IPS DF 6.9 (cell line): ENCODE measurements at regions not wholly inside any gene's neighbourhood (a gene's known extent, or its start where the extent isn't known, plus 50 kb on each side); places are given as distances from the start of the nearest gene placed in this dataset.
"Not testable (repeated sequence)": the region's sequence is repeated elsewhere in the genome, so short reads cannot be mapped to it uniquely, and the experiment has no call there.

Source experiments
- DNase-seq: peaks from one replicate; pipeline ENCODE4 v3.0.0-alpha.2; 2013; ENCODE audit warnings: low read depth, low spot score
- H3K27ac ChIP-seq: one replicate; pipeline ENCODE4 v1.5.1; 2013; ENCODE audit warnings: low read length, control low read depth
- H3K27me3 ChIP-seq: 2 replicates; pipeline ENCODE4 v1.6.1; 2013; ENCODE audit warnings: mild to moderate bottlenecking, low read length; ENCODE audit not compliant: control insufficient read depth, insufficient read depth
- H3K36me3 ChIP-seq: 2 replicates; pipeline ENCODE4 v1.6.1; 2013; ENCODE audit warnings: low read length; ENCODE audit not compliant: control insufficient read depth, insufficient read depth
- H3K4me1 ChIP-seq: 2 replicates; pipeline ENCODE4 v1.6.1; 2013; ENCODE audit warnings: low read length; ENCODE audit not compliant: control insufficient read depth, insufficient read depth
- H3K4me3 ChIP-seq: 2 replicates; pipeline ENCODE4 v1.5.1; 2013; ENCODE audit warnings: mild to moderate bottlenecking, low read length
- H3K9me3 ChIP-seq: 2 replicates; pipeline ENCODE4 v1.6.1; 2013; ENCODE audit warnings: low read length, inconsistent platforms; ENCODE audit not compliant: control insufficient read depth, insufficient read depth
- WGBS: extraction: QIAGEN DNeasy Blood & Tissue Kit; methylation state at CpG from one replicate; pipeline ENCODE4 v1.1.7; 2013; ENCODE audit warnings: mixed read lengths, missing lambda C conversion rate; ENCODE audit not compliant: insufficient read length, insufficient coverage; 5-methylcytosine and 5-hydroxymethylcytosine counted together

GRCh38 chr3:187850258-187850921 is 105.1 kb upstream of the BCL6 start:
- Histone ChIP-seq H3K4me3 (no peak overlapping the region), H3K9me3 (no peaks in the 10 kb centered on the region), H3K27ac (no peak overlapping the region), H3K4me1 (no peaks in the 10 kb centered on the region), H3K36me3 (no peaks in the 10 kb centered on the region), H3K27me3 (no peaks in the 10 kb centered on the region)
- no peak for DNase-seq
- no CpG with 5 or more reads among the region's 4 CpGs for WGBS

DNA sequence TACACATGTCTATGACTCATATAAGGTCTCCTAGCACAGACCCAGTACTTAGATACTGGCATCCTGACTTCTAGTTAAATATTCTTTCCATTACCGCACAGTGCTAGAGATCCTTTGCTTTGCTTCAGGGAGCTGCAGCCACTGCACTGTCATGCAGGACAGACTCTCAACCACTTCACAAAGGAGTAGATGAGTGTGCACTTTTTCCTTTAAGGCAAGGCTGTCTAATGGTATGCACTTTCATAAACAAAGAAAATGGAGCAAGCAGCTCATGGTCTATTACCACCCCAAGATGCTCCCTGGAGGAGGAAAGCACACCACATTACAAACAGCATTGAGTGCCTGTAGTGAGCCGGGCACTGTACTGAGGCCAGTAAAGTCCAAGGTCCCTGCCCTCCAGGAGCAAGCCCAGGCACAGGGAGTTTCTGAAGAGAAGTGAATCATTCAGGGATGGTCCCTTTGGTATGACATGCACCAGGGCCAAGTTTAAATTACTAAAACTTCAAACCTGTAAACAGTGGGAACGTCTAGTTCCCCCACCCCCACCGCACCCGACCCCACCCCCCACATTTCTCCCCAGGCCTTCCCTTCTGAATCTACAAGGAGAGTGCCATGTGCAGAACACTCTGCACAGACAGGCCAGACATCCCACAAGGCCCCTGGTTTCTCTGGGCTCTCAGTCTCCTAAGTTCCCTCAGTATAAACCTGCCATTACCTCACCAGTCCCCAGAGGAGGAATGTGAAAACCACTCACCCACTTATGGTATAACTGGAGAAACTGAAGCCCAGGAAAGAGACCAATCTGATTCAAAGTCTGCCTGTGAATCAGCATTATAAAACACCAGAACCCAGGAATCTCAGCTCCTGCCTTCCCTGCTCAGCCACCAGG is 107.8 kb upstream of the BCL6 start:
- H3K27ac ChIP-seq = no peak overlapping the region
- WGBS = no CpG with 5 or more reads among the region's 5 CpGs
- H3K36me3 ChIP-seq = no peaks in the 10 kb centered on the region
- no peak for DNase-seq
- no peak overlapping the region for H3K4me3 ChIP-seq
- no peaks in the 10 kb centered on the region for H3K9me3 ChIP-seq
- H3K27me3 ChIP-seq = no peaks in the 10 kb centered on the region
- no peaks in the 10 kb centered on the region for H3K4me1 ChIP-seq

DNA sequence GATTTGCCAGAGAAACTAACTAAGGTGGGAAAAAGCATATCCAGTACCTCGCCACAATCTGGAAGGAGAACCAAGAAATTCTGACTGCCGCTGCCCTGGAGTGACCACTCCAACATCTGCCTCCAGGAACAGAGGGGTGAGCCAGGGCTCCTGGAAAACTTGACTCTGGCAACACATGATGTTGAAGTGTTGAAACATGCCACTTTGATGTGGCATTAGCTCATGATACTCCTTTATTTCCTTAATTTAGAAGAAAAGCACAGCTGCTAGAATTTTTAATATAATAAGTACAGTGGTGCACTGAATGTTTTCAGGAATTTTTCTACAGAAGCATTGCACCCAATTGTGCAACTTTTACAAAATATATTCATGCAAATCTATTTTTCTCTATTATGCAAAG is 109.9 kb upstream of the BCL6 start:
- DNase-seq = no peak
- Histone ChIP-seq H3K27ac (no peak overlapping the region), H3K4me1 (0 out of 2 replicates have a peak, but pooled peaks cover 3% of the 10 kb centered on the region), H3K36me3 (no peaks in the 10 kb centered on the region), H3K4me3 (no peak overlapping the region), H3K9me3 (no peaks in the 10 kb centered on the region), H3K27me3 (no peaks in the 10 kb centered on the region)
- no CpG with 5 or more reads among the region's 2 CpGs for WGBS

GRCh38 chr3:187856555-187856954 is 111.3 kb upstream of the BCL6 start:
- H3K27me3 ChIP-seq = no peaks in the 10 kb centered on the region
- 0 out of 2 replicates have a peak, but pooled peaks cover 3% of the 10 kb centered on the region for H3K4me1 ChIP-seq
- H3K27ac ChIP-seq = no peak overlapping the region
- no peak overlapping the region for H3K4me3 ChIP-seq
- no CpG with 5 or more reads among the region's 2 CpGs for WGBS
- H3K36me3 ChIP-seq = no peaks in the 10 kb centered on the region
- no peak for DNase-seq
- no peaks in the 10 kb centered on the region for H3K9me3 ChIP-seq

DNA sequence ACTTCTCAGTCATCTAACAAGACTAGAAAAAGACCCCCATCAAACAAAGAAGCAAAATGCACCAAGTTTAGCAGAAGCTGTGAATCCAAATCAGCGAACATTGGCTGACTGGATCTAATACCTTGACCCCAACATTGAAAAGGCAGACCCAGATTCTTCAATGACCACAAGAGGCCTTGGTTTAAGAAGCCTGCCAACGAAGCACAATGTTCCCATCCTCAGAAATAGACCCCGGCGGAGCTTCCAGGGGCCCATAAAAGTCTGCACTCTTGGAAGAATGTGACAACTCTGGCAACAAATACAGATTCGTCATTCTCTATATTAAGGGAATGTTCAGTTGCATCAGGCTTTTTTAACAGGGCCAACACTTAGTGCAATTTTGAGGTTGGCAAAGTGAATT is 112.8 kb upstream of the BCL6 start:
- Histone ChIP-seq H3K4me3 (no peak overlapping the region), H3K9me3 (no peaks in the 10 kb centered on the region), H3K36me3 (no peaks in the 10 kb centered on the region), H3K27me3 (no peaks in the 10 kb centered on the region), H3K4me1 (0 out of 2 replicates have a peak, but pooled peaks cover 3% of the 10 kb centered on the region), H3K27ac (no peak overlapping the region)
- DNase-seq = no peak
- no CpG with 5 or more reads among the region's 5 CpGs for WGBS

DNA sequence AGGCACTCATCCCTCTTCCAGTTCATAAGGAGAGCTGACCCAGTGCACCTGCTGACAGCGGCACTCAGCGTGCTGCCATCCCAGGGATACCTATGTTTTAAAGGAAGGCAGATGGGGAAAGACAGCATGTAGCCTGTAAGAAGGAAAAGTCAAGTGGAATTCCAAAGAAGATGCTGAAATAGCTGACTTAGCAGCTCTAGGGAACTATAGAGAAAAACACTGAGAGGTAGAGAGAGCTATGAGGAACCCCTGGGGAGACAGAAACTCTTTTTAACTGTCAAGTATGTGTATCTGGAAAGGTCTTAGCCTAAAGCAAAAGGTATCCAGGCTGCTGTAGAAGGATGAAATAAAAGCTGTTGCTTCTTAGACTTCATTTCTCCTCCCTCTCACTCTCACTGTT is 113.4 kb upstream of the BCL6 start:
- no peak overlapping the region for H3K27ac ChIP-seq
- no peaks in the 10 kb centered on the region for H3K9me3 ChIP-seq
- no peak overlapping the region for H3K4me3 ChIP-seq
- H3K36me3 ChIP-seq = no peaks in the 10 kb centered on the region
- WGBS = no CpG with 5 or more reads among the region's 2 CpGs
- H3K4me1 ChIP-seq = 0 out of 2 replicates have a peak, but pooled peaks cover 3% of the 10 kb centered on the region
- H3K27me3 ChIP-seq = no peaks in the 10 kb centered on the region
- DNase-seq = no peak

GRCh38 chr3:187862701-187863277 is 117.5 kb upstream of the BCL6 start:
- not testable (repeated sequence) for H3K4me3 ChIP-seq, H3K9me3 ChIP-seq, H3K27ac ChIP-seq, H3K27me3 ChIP-seq, H3K36me3 ChIP-seq, H3K4me1 ChIP-seq, DNase-seq
- WGBS = no CpG with 5 or more reads among the region's 22 CpGs

DNA sequence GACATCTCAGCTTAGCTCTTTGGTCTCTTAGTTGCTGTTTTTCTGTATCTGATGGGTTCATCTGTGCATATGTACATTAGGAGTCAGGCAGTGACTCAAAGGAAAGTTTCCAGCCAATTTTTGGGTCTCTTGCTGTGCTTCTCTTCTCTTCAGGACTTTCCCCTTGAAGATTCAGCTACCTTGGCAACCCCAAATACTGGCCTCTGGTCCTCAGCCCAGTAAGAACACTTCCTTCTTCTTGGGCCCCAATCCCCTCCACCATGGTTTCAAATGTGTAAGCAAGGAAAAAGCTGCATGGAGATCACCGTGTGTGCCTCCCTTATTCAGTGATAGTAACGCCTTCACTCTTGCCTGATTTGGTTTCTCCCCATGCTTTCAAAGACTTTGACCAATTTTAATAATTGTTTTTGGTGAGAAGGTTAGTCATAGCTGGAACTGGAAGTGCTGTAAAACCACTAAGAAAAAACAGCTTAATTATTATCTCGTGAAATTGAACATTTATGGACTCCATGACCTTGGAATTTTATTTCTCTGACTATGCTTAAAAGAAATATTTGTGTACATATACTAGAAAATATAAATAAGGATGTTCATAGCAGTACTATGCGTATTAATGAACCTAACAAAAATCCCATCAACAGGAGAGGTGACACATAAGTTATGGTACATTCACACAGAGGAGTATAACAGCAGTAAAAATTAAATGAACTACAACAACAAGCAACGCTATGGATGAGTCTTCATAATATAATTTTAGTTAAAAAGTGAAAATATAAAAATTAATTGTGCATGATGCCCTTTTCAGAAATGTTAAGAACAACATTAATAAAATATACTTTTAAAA is 125.3 kb upstream of the BCL6 start:
- Histone ChIP-seq H3K36me3 (no peaks in the 10 kb centered on the region), H3K27ac (no peak overlapping the region), H3K9me3 (no peaks in the 10 kb centered on the region), H3K4me3 (no peak overlapping the region), H3K27me3 (no peaks in the 10 kb centered on the region), H3K4me1 (no peaks in the 10 kb centered on the region)
- DNase-seq = no peak
- WGBS = no CpG with 5 or more reads among the region's 5 CpGs

GRCh38 chr3:187871204-187871591 is 125.9 kb upstream of the BCL6 start:
- no peak overlapping the region for H3K27ac ChIP-seq
- no peaks in the 10 kb centered on the region for H3K9me3 ChIP-seq
- no peaks in the 10 kb centered on the region for H3K27me3 ChIP-seq
- no peaks in the 10 kb centered on the region for H3K4me1 ChIP-seq
- no peak for DNase-seq
- no peaks in the 10 kb centered on the region for H3K36me3 ChIP-seq
- no peak overlapping the region for H3K4me3 ChIP-seq

DNA sequence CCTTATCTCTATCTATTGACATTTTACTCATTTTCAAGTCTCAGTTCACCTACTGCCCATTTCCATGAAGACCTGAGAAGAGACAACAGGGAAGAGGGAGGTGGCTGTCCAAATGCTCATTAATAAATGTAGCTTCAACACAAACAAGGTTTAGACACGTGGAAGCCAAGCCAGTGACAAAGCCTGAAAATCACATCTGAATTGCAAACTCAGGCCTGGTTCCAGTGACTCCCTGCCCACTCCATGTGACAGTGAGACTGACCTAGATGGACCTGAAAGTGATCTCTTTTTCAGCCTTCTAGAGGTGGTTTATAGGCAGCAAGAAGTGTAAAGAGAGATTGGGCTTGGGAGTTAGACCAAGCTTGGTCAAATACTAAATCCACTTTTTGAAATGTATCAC is 126.6 kb upstream of the BCL6 start:
- Histone ChIP-seq H3K9me3 (no peaks in the 10 kb centered on the region), H3K27me3 (no peaks in the 10 kb centered on the region), H3K36me3 (no peaks in the 10 kb centered on the region), H3K27ac (no peak overlapping the region), H3K4me1 (no peaks in the 10 kb centered on the region), H3K4me3 (no peak overlapping the region)
- no CpG with 5 or more reads among the region's 1 CpG for WGBS
- no peak for DNase-seq
